IMR-90 (cell line): ENCODE measurements at regions not wholly inside any gene's neighbourhood (a gene's known extent, or its start where the extent isn't known, plus 50 kb on each side); places are given as distances from the start of the nearest gene placed in this dataset.

Experiments used
- CEBPB ChIP-seq: IDR thresholded peaks from 2 replicates; pipeline ENCODE4 v1.6.1; 2012; ENCODE audit warnings: low read depth, low read length, improper control_type of control experiment
- FOS ChIP-seq: fragments of 150-350 bp; IDR thresholded peaks from 2 replicates; pipeline ENCODE4 v1.6.1; 2016; ENCODE audit warnings: low read depth, low read length
- MXI1 ChIP-seq: IDR thresholded peaks from 2 replicates; pipeline ENCODE4 v1.6.1; 2012; ENCODE audit warnings: low read depth, mild to moderate bottlenecking, low read length, moderate library complexity, borderline replicate concordance
- POLR2A ChIP-seq: IDR thresholded peaks from 2 replicates; pipeline ENCODE4 v1.6.1; 2012; ENCODE audit warnings: mild to moderate bottlenecking, low read depth, low read length
- RCOR1 ChIP-seq: IDR thresholded peaks from 2 replicates; pipeline ENCODE4 v1.6.1; 2012; ENCODE audit warnings: mild to moderate bottlenecking, low read length, improper control_type of control experiment; ENCODE audit not compliant: insufficient replicate concordance
- SMC3 ChIP-seq: fragments of 150-350 bp; IDR thresholded peaks from 2 replicates; pipeline ENCODE4 v1.6.1; 2016; ENCODE audit warnings: low read depth, mild to moderate bottlenecking, antibody characterized with exemption, low read length, moderate library complexity
- TF ChIP-seq, protein P1 (sequence below): conservative IDR thresholded peaks from 2 replicates; pipeline ENCODE4 v1.5.1; 2012; ENCODE audit warnings: mild to moderate bottlenecking, low read depth, low read length, improper control_type of control experiment
- TF ChIP-seq, protein P2 (sequence below): fragments of 150-350 bp; IDR thresholded peaks from 2 replicates; pipeline ENCODE4 v1.6.1; 2016; ENCODE audit warnings: low read depth, mild to moderate bottlenecking, low read length, moderate library complexity, borderline replicate concordance

DNA sequence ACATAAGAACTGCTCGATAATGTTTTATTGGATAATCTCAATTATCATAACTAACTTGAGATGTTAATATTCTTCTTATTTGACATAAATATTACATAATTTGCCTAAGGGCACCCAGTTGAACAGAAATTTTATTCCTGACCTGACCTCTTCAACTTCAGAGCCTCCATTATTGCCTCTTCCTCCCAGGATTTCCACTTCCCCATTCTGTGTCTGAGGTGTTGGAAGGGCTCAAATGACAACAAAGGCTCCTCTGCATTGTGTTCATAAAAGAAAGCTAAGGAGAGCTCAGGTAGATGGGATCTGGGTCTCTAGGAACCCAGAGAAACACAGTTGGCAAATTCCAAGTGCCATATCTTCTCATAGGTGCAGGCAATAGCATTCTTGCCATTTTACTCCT is 61.2 kb upstream of the ARHGAP20 start:
- TF ChIP-seq, protein P1, sequence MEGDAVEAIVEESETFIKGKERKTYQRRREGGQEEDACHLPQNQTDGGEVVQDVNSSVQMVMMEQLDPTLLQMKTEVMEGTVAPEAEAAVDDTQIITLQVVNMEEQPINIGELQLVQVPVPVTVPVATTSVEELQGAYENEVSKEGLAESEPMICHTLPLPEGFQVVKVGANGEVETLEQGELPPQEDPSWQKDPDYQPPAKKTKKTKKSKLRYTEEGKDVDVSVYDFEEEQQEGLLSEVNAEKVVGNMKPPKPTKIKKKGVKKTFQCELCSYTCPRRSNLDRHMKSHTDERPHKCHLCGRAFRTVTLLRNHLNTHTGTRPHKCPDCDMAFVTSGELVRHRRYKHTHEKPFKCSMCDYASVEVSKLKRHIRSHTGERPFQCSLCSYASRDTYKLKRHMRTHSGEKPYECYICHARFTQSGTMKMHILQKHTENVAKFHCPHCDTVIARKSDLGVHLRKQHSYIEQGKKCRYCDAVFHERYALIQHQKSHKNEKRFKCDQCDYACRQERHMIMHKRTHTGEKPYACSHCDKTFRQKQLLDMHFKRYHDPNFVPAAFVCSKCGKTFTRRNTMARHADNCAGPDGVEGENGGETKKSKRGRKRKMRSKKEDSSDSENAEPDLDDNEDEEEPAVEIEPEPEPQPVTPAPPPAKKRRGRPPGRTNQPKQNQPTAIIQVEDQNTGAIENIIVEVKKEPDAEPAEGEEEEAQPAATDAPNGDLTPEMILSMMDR = no peak
- TF ChIP-seq POLR2A (no peak), CEBPB (no peak), FOS (no peak), RCOR1 (no peak), MXI1 (no peak), SMC3 (no peak)
- TF ChIP-seq, protein P2, sequence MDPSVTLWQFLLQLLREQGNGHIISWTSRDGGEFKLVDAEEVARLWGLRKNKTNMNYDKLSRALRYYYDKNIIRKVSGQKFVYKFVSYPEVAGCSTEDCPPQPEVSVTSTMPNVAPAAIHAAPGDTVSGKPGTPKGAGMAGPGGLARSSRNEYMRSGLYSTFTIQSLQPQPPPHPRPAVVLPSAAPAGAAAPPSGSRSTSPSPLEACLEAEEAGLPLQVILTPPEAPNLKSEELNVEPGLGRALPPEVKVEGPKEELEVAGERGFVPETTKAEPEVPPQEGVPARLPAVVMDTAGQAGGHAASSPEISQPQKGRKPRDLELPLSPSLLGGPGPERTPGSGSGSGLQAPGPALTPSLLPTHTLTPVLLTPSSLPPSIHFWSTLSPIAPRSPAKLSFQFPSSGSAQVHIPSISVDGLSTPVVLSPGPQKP = no peak
